LNCaP clone FGC (cell line): ENCODE measurements at regions not wholly inside any gene's neighbourhood (a gene's known extent, or its start where the extent isn't known, plus 50 kb on each side); places are given as distances from the start of the nearest gene placed in this dataset.
"Not testable (repeated sequence)": the region's sequence is repeated elsewhere in the genome, so short reads cannot be mapped to it uniquely, and the experiment has no call there.

ENCODE experiments used
- DNase-seq: peaks from one replicate; pipeline ENCODE4 v3.0.0-alpha.2; 2011; ENCODE audit warnings: low read depth
- H3K4me3 ChIP-seq: 2 replicates; pipeline ENCODE4 v1.5.1; 2011; ENCODE audit warnings: mild to moderate bottlenecking, low read depth, low read length, control low read depth
- TF ChIP-seq, protein P1 (sequence below): IDR thresholded peaks from 2 replicates; pipeline ENCODE4 v1.5.1; 2012; ENCODE audit warnings: mild to moderate bottlenecking; ENCODE audit not compliant: control insufficient read depth, insufficient read depth; ENCODE audit errors: extremely low read depth

DNA sequence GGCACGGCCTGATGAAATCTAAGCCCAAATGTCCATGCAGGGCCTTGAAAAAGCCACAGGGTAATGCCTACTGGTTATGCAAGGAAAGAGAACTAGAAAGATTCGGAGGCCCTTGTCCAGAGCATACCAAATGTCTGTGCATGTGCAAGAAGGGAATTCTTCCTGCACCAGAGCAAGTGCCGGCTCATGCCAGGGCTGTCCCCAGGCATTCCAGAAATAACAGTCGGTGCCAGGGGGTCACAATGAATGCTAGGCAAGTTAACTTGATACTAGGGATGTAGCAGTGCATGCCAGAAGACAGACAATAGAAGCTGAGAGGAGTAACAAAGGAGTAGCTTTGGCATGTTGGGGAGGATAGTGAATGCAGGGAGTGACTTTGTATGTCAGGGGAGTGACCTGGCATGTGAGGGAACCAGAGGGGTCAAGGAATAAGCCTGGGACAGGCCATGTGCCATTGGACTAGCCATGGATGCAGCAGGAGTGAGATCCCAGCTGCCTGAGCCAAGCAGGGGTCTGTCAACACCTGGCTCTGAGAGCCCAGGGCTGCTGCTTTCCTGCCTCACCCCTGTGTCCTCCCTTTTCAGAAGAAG, 119.5 kb upstream of the UNC5B start:
- H3K4me3 ChIP-seq = no peak overlapping the region
- no peak for DNase-seq
- TF ChIP-seq, protein P1, sequence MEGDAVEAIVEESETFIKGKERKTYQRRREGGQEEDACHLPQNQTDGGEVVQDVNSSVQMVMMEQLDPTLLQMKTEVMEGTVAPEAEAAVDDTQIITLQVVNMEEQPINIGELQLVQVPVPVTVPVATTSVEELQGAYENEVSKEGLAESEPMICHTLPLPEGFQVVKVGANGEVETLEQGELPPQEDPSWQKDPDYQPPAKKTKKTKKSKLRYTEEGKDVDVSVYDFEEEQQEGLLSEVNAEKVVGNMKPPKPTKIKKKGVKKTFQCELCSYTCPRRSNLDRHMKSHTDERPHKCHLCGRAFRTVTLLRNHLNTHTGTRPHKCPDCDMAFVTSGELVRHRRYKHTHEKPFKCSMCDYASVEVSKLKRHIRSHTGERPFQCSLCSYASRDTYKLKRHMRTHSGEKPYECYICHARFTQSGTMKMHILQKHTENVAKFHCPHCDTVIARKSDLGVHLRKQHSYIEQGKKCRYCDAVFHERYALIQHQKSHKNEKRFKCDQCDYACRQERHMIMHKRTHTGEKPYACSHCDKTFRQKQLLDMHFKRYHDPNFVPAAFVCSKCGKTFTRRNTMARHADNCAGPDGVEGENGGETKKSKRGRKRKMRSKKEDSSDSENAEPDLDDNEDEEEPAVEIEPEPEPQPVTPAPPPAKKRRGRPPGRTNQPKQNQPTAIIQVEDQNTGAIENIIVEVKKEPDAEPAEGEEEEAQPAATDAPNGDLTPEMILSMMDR = no peak

DNA sequence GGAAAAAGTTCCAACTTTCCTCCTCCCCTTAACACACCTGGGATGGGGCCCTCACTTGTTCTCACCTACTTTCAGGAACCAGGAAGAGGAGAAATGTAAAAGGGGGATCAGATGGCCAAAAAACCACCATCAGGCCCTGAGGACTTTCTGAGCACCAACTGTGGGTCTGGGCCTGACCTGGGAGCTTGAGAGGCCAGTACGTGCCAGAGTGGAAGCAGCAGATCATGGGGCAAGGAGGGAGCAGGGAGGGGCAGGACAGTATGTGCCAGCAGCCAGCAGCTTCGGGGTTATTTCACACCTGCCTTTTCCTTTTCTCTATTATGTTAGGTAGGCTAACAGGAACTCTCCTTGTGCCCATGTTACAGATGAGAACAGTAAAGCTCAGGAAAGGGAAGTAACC, 118.8 kb upstream of the UNC5B start:
- no peak for DNase-seq
- H3K4me3 ChIP-seq = no peak overlapping the region
- TF ChIP-seq, protein P1 = no peak

DNA sequence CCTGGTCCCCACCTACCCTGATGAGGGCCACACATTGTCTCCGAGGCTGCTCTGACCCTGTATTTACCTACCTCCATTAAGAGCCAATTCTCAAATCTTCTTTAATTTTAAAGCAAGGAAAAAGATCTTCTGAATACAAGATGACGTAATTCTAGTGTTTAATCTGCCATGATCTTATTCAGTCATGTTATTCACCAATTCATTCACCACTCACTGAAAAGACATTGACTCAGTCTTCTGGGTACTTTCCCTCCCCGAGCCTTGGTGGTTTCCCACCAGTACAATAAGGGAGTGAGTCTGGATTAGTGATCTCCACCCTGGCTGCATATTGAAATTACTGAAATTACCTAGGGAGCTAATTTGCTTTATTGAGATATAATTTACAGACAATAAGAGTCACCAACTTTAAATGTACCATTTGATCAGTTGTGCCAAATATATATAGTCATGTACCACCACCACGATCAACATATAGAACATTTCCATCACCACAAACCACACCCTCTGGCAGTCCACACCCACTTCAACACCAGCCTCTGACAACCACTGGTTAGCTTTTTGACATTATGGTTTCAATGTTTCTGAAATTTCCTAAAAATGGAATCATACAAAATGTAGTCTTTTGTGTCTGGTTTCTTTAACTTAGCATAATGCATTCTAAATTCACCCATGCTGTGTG, 117.5 kb upstream of the UNC5B start:
- no peak overlapping the region for H3K4me3 ChIP-seq
- DNase-seq = no peak
- TF ChIP-seq, protein P1 = no peak

DNA sequence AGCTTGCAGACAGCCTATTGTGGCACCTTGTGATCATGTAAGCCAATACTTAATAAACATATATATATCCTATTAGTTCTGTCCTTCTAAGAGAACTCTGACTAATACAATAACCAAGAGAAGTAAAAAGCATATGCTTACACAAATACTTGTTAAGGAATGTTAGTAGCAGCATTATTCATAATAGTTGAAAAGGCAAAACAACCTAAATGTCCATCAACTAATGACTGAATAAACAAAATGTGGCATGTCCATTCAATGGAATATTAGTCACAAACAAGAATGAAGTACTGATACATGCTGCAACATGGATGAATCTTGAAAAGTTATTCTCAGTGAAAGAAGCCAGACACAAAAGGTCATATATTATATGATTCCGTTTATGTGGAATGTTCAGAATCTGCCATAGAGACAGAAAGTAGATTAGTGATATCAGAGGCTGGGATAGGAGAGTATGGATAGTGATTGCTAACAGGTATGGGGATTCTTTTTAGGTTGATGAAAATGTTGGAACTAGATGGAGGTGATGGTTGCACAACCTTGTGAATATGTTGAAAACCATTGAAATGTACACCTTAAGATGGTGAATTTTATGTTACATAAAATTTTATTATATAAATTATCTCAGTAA, 112.5 kb upstream of the UNC5B start:
- TF ChIP-seq, protein P1 = no peak
- H3K4me3 ChIP-seq = no peak overlapping the region
- no peak for DNase-seq

DNA sequence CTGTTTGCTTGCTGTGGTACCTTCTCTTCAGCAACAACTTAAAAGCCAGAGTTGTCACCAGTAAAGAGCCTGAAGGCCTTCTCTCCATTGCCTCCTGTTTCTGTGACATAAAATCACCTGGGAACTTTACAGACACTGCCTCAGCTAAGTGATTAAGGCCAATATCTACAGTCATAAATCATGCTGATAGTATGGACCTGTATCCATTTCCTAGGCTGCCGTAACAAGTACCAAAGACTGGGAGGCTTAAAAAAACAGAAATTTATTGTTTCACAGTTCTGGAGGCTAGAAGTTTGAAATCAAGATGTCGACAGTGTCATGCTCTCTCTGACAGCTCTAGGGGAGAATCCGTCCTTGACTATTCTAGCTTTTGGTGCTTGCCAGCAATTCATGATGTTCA, 108.4 kb upstream of the UNC5B start:
- TF ChIP-seq, protein P1 = no peak
- no peak for DNase-seq
- no peak overlapping the region for H3K4me3 ChIP-seq

DNA sequence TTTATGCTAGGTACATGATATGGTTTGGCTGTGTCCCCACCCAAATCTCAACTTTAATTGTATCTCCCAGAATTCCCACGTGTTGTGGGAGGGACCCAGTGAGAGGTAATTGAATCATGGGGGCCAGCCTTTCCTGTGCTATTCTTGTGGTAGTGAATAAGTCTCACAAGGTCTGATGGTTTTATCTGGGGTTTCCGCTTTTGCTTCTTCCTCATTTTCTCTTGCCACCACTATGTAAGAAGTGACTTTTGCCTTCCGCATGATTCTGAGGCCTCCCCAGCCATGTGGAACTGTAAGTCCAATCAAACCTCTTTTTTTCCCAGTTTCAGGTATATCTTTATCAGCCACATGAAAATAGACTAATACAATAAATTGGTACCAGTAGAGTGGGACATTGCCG, 106.2 kb upstream of the UNC5B start:
- H3K4me3 ChIP-seq, DNase-seq: not testable (repeated sequence)

DNA sequence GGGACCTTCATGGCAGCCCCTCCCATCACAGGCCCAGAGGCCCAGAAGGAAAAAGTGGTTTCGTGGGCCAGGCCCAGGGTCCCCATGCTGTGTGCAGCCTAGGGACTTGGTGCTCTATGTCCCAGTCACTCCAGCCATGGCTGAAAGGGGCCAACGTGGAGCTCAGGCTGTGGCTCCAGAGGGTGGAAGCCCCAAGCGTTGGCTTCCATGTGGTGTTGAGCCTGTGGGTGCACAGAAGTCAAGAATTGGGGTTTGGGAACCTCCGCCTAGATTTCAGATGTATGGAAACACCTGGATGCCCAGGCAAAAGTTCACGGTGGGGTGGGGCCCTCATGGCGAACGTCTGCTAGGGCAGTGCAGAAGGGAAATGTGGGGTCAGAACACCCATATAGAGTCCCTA, 105.3 kb upstream of the UNC5B start:
- not testable (repeated sequence) for DNase-seq, H3K4me3 ChIP-seq

DNA sequence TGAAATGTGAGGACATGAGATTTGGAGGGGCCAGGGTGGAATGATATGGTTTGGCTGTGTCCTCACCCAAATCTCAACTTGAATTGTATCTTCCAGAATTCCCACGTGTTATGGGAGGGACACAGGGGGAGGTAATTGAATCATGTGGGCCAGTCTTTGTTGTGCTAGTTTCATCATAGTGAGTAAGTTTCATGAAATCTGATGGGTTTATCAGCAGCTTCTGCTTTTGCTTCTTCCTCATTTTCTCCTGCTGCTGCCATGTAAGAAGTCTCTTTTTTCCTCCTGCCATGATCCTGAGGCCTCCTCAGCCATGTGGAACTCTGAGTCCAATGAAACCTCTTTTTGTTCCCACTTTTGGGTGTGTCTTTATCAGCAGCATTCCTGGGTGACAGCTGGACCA, 104.3 kb upstream of the UNC5B start:
- H3K4me3 ChIP-seq, DNase-seq: not testable (repeated sequence)
